IMR-90 (cell line): ENCODE measurements at regions not wholly inside any gene's neighbourhood (a gene's known extent, or its start where the extent isn't known, plus 50 kb on each side); places are given as distances from the start of the nearest gene placed in this dataset.

Source experiments
- BHLHE40 ChIP-seq: fragments of 150-350 bp; IDR thresholded peaks from 2 replicates; pipeline ENCODE4 v1.6.1; 2016; ENCODE audit warnings: mild to moderate bottlenecking, low read depth, low read length
- CEBPB ChIP-seq: IDR thresholded peaks from 2 replicates; pipeline ENCODE4 v1.6.1; 2012; ENCODE audit warnings: low read depth, low read length, improper control_type of control experiment
- CHD1 ChIP-seq: IDR thresholded peaks from 2 replicates; pipeline ENCODE4 v1.6.1; 2012; ENCODE audit warnings: low read depth, low read length, improper control_type of control experiment
- CTCF ChIP-seq: conservative IDR thresholded peaks from 2 replicates; pipeline ENCODE4 v1.5.1; 2012; ENCODE audit warnings: mild to moderate bottlenecking, low read depth, low read length, improper control_type of control experiment
- ELK1 ChIP-seq: fragments of 150-350 bp; IDR thresholded peaks from 2 replicates; pipeline ENCODE4 v1.6.1; 2016; ENCODE audit warnings: low read depth, mild to moderate bottlenecking, low read length, moderate library complexity, borderline replicate concordance
- MAFK ChIP-seq: IDR thresholded peaks from 2 replicates; pipeline ENCODE4 v1.6.1; 2012; ENCODE audit warnings: low read depth, low read length, improper control_type of control experiment
- MAZ ChIP-seq: IDR thresholded peaks from 2 replicates; pipeline ENCODE4 v1.6.1; 2012; ENCODE audit warnings: low read depth, mild to moderate bottlenecking, low read length, improper control_type of control experiment, moderate library complexity, borderline replicate concordance
- MXI1 ChIP-seq: IDR thresholded peaks from 2 replicates; pipeline ENCODE4 v1.6.1; 2012; ENCODE audit warnings: low read depth, mild to moderate bottlenecking, low read length, moderate library complexity, borderline replicate concordance
- POLR2A ChIP-seq: IDR thresholded peaks from 2 replicates; pipeline ENCODE4 v1.6.1; 2012; ENCODE audit warnings: mild to moderate bottlenecking, low read depth, low read length
- RAD21 ChIP-seq: IDR thresholded peaks from 2 replicates; pipeline ENCODE4 v1.6.1; 2012; ENCODE audit warnings: low read length, improper control_type of control experiment
- RCOR1 ChIP-seq: IDR thresholded peaks from 2 replicates; pipeline ENCODE4 v1.6.1; 2012; ENCODE audit warnings: mild to moderate bottlenecking, low read length, improper control_type of control experiment; ENCODE audit not compliant: insufficient replicate concordance
- SMC3 ChIP-seq: fragments of 150-350 bp; IDR thresholded peaks from 2 replicates; pipeline ENCODE4 v1.6.1; 2016; ENCODE audit warnings: low read depth, mild to moderate bottlenecking, antibody characterized with exemption, low read length, moderate library complexity

- TF ChIP-seq SMC3 (no peak), CTCF (no peak), CEBPB (no peak), POLR2A (no peak), MAFK (no peak), CHD1 (no peak), BHLHE40 (no peak), MXI1 (no peak), MAZ (no peak), RAD21 (no peak), RCOR1 (no peak), ELK1 (no peak)
These were observed 676.6 kb downstream of the MATN1 start for GRCh38 chr1:30046751-30047150.
